SU-DHL-6 (cell line): ENCODE measurements at regions not wholly inside any gene's neighbourhood (a gene's known extent, or its start where the extent isn't known, plus 50 kb on each side); places are given as distances from the start of the nearest gene placed in this dataset.

Source experiments
- EZH2phosphoT487 ChIP-seq: fragments of 200-600 bp; sonication (generic), shearing (Covaris generic); conservative IDR thresholded peaks from 2 replicates; pipeline ENCODE4 v1.6.1; 2018; ENCODE audit warnings: mild to moderate bottlenecking, antibody characterized with exemption, low read length, moderate library complexity, mixed read lengths
- TF ChIP-seq, protein P1 (sequence below): fragments of 200-600 bp; sonication (generic); IDR thresholded peaks from one replicate; pipeline ENCODE4 v1.5.1; 2017; ENCODE audit warnings: antibody characterized with exemption, mild to moderate bottlenecking, low read length, moderate library complexity; ENCODE audit not compliant: insufficient read depth, poor library complexity, severe bottlenecking

DNA sequence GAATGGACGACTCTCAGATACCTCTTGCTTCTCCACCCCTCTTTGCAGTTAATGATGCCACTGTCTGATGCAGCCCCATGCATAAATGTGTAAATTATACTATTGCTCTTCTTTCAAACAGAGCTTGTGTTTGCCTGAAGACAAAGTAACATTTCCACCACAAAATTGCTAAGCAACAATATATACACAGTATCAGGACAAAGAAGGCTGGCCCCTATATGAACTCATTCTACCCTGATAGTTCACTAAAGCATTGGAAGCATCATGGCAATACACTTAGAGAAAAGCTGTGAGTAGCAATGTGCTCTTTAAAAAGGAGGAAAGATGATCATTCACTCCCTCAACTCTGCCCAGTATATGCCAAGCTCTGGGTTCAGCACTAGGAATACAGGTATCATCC lies 427.0 kb upstream of the CPEB2 start:
- TF ChIP-seq, protein P1, sequence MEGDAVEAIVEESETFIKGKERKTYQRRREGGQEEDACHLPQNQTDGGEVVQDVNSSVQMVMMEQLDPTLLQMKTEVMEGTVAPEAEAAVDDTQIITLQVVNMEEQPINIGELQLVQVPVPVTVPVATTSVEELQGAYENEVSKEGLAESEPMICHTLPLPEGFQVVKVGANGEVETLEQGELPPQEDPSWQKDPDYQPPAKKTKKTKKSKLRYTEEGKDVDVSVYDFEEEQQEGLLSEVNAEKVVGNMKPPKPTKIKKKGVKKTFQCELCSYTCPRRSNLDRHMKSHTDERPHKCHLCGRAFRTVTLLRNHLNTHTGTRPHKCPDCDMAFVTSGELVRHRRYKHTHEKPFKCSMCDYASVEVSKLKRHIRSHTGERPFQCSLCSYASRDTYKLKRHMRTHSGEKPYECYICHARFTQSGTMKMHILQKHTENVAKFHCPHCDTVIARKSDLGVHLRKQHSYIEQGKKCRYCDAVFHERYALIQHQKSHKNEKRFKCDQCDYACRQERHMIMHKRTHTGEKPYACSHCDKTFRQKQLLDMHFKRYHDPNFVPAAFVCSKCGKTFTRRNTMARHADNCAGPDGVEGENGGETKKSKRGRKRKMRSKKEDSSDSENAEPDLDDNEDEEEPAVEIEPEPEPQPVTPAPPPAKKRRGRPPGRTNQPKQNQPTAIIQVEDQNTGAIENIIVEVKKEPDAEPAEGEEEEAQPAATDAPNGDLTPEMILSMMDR = no peak
- TF ChIP-seq EZH2phosphoT487 = no peak
